Heart left ventricle (tissue), 16 donors: ENCODE measurements at regions not wholly inside any gene's neighbourhood (a gene's known extent, or its start where the extent isn't known, plus 50 kb on each side); places are given as distances from the start of the nearest gene placed in this dataset.

Experiments
- ATAC-seq, 4 donors: fragments of 200-7000 bp; cut with Tn5 transposase; one replicate each; pipeline ENCODE4 v1.9.1; 2020 to 2022; ENCODE audit warnings: moderate library complexity in 4 of 4, mild to moderate bottlenecking in 3 of 4, moderate number of reproducible peaks in 1 of 4
- DNase-seq, 5 donors: peaks; one replicate each; pipeline ENCODE4 v3.0.0-alpha.2; 2020
- H3K27ac ChIP-seq, 12 donors: fragments of 200-600 bp; sonication (generic) in 4 of 12; one replicate each; pipeline versions ENCODE4 v1.5.0 to v1.8.0; 2016 to 2022; ENCODE audit warnings: mild to moderate bottlenecking in 2 of 12
- H3K27me3 ChIP-seq, 9 donors: fragments of 200-600 bp; sonication (generic) in 2 of 9; one replicate each; pipeline versions ENCODE4 v1.5.1 to v1.8.0; 2016 to 2022; ENCODE audit warnings: mild to moderate bottlenecking in 3 of 9
- H3K36me3 ChIP-seq, 9 donors: fragments of 200-600 bp; sonication (generic) in 2 of 9; one replicate each; pipeline versions ENCODE4 v1.5.0 to v1.8.0; 2018 to 2022; ENCODE audit warnings: mild to moderate bottlenecking in 2 of 9
- H3K4me1 ChIP-seq, 12 donors: fragments of 200-600 bp; sonication (generic) in 4 of 12; one replicate each; pipeline versions ENCODE4 v1.5.0 to v1.8.0; 2016 to 2022; ENCODE audit warnings: mild to moderate bottlenecking in 3 of 12
- H3K4me3 ChIP-seq, 12 donors: fragments of 200-600 bp; sonication (generic) in 4 of 12; one replicate each; pipeline versions ENCODE4 v1.5.0 to v1.8.0; 2017 to 2022; ENCODE audit warnings: mild to moderate bottlenecking in 9 of 12, moderate library complexity in 4 of 12
- H3K9me3 ChIP-seq, 12 donors: fragments of 200-600 bp; sonication (generic) in 4 of 12; one replicate each; pipeline versions ENCODE4 v1.5.0 to v1.8.0; 2016 to 2022; ENCODE audit warnings: mild to moderate bottlenecking in 1 of 12
- CTCF ChIP-seq, 12 donors: fragments of 200-600 bp; sonication (generic) in 4 of 12; IDR thresholded peaks; one replicate each; pipeline versions ENCODE4 v1.5.0 to v1.8.0; 2018 to 2022; ENCODE audit warnings: antibody characterized with exemption in 12 of 12, mild to moderate bottlenecking in 5 of 12
- POLR2A ChIP-seq, 2 donors: fragments of 450-650 bp; IDR thresholded peaks; one replicate each; pipeline ENCODE4 v1.6.1; 2017; ENCODE audit warnings: antibody characterized with exemption in 2 of 2, mild to moderate bottlenecking in 2 of 2, moderate library complexity in 2 of 2
- WGBS, 4 donors: extraction: QIAGEN DNeasy Blood & Tissue Kit in 2 of 4; methylation state at CpG; one replicate each; pipeline versions ENCODE4 v1.1.5 to v1.1.7; 2013 to 2018; 5-methylcytosine and 5-hydroxymethylcytosine counted together
- intact Hi-C, 10 donors: fragments of 100-400 bp; cut with DNase I; formaldehyde crosslinking; loops; one replicate each; pipeline versions ENCODE4 v1.11.1 to v1.14.2; 2022
- donor health status: ischemic (EF 13 %, LVEDD 7.1; RV severe dilation, severe dysfunction).
- donor health status: healthy with polysubstance abuse.
- donor health status: DM: no; HTN: yes; CAD: no.
- donor health status: DM: no; HTN: no; CAD: no.
- donor health status: ischemic (EF 25% LVEDD 6.9; RV normal size, moderate dysfunction).
- donor health status: ischemic (EF 25% LVEDD 5.7; RV mildly dilated, moderate dysfunction).
- donor health status: healthy.
- donor health status: DM: yes; HTN: yes; CAD: no.
- donor health status: ischemic (EF 35%, LVEDD 5.7; RV mildly dilated, moderate dysfunction).
- donor health status: nonischemic (EF 11% LVEDD 7.7; RV severe dilation, severe dysfunction).
- donor health status: DM: yes; HTN: yes; CAD: no.
- donor health status: PGD.
- donor health status: ischemic (EF 29% LVEDD 5.4; RV normal size, mild dysfunction).
- donor health status: nonischemic (EF 23%, LVEDD 6.1; RV moderate dilation, normal function).

GRCh38 chr4:98771959-98772632, 113.7 kb upstream of the TSPAN5 start:
- TF ChIP-seq POLR2A (IDR thresholded peaks at IDR 0.05) (no peak), CTCF (IDR thresholded peaks at IDR 0.05) (no peak)
- intact Hi-C loops, result no loop called here
- WGBS, 4 donors, result 68 to 72% (median 70%) methylated on average over 5 of the region's 5 CpGs
- ATAC-seq, result no peak
- Histone ChIP-seq H3K27me3 (no peaks in the 10 kb centered on the region), H3K36me3 (no peaks in the 10 kb centered on the region), H3K9me3 (peaks cover 0 to 11% (median 0%) of the 10 kb centered on the region in 12 donors), H3K4me3 (no peak overlapping the region), H3K27ac (no peak overlapping the region), H3K4me1 (no peaks in the 10 kb centered on the region)
- no peak for DNase-seq

DNA sequence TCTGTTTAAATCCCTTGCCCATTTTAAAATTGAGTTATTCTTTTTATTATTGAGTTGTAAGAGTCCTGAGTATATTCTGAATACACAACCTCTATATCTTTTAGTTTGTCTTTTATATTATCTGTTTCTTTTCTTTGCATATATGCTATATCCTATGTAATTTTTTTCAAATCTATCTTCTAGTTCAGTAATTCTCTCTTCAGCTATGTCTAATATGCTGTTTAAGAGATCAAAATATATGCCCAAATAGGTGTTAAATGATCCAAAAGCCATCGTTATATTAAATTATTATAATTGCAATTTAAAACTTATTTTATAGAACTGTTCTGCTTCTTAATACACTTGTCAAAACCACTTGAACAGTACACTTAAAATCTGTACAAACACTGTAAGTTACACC, 107.4 kb upstream of the TSPAN5 start:
- DNase-seq (no peak), ATAC-seq (no peak)
- no peaks in the 10 kb centered on the region for H3K27me3 ChIP-seq
- H3K9me3 ChIP-seq, result peaks cover 0 to 32% (median 10%) of the 10 kb centered on the region in 12 donors
- H3K27ac ChIP-seq, result no peak overlapping the region
- no peak overlapping the region for H3K4me3 ChIP-seq
- intact Hi-C loops, result no loop called here
- no peaks in the 10 kb centered on the region for H3K36me3 ChIP-seq
- 81 to 88% (median 83%) methylated on average over 1 of the region's 1 CpG for WGBS, 4 donors
- no peaks in the 10 kb centered on the region for H3K4me1 ChIP-seq
- TF ChIP-seq POLR2A (IDR thresholded peaks at IDR 0.05) (no peak), CTCF (IDR thresholded peaks at IDR 0.05) (no peak)

- intact Hi-C loops, result no loop called here
- H3K4me1 ChIP-seq, result no peaks in the 10 kb centered on the region
- no peaks in the 10 kb centered on the region for H3K9me3 ChIP-seq
- H3K27ac ChIP-seq, result no peak overlapping the region
- H3K27me3 ChIP-seq, result no peaks in the 10 kb centered on the region
- 93 to 96% (median 96%) methylated on average over 1 of the region's 1 CpG for WGBS, 4 donors
- H3K36me3 ChIP-seq, result no peaks in the 10 kb centered on the region
- H3K4me3 ChIP-seq, result no peak overlapping the region
- DNase-seq (no peak), ATAC-seq (no peak)
- TF ChIP-seq CTCF (IDR thresholded peaks at IDR 0.05) (no peak), POLR2A (IDR thresholded peaks at IDR 0.05) (no peak)
These were observed 99.8 kb upstream of the TSPAN5 start for GRCh38 chr4:98758182-98758581.

DNA sequence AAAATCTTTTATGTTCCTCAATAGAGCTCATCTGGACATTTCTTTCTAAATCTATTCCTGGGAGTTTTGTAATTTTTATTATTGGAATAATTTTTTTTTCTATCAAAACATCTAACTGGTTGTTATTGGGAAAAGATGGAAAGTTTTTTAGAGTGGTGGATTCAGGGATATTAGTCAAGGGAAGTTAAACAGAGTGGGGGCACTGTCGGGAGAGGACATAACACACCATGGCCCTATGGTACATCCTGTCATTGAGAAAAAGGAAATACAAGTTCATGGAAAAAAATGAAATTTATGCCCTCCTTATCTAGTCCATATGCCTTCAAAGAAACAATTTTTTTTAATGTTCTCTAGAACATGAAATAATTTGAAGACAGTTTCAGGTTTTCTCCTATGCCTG, 96.3 kb upstream of the TSPAN5 start:
- no peak for TF ChIP-seq CTCF (IDR thresholded peaks at IDR 0.05)
- no peak for TF ChIP-seq POLR2A (IDR thresholded peaks at IDR 0.05)
- H3K27me3 ChIP-seq, result no peaks in the 10 kb centered on the region
- no peaks in the 10 kb centered on the region for H3K36me3 ChIP-seq
- H3K27ac ChIP-seq, result no peak overlapping the region
- no peak for ATAC-seq
- no peaks in the 10 kb centered on the region for H3K9me3 ChIP-seq
- WGBS, 4 donors, result 69 to 83% (median 77%) methylated on average over 1 of the region's 1 CpG
- H3K4me3 ChIP-seq, result no peak overlapping the region
- no peaks in the 10 kb centered on the region for H3K4me1 ChIP-seq
- no peak for DNase-seq
- intact Hi-C loops, result no loop called here
